ENCODE measurements at regions not wholly inside any gene's neighbourhood (a gene's known extent, or its start where the extent isn't known, plus 50 kb on each side); places are given as distances from the start of the nearest gene placed in this dataset.

- peak; percentile 62 for DNase-seq (ENCODE audit: low spot score)
Measured at GRCh38 chr2:8525582-8526402, 156.1 kb upstream of the ID2 start.

- no peak for DNase-seq (ENCODE audit: low spot score)
Measured at GRCh38 chr2:8526403-8526696, 155.5 kb upstream of the ID2 start.

GRCh38 chr2:8527031-8527430 is 154.8 kb upstream of the ID2 start:
- no peak for DNase-seq (ENCODE audit: low spot score)

GRCh38 chr2:8527676-8528075 is 154.2 kb upstream of the ID2 start:
- no peak for DNase-seq (ENCODE audit: low spot score)

- no peak for DNase-seq (ENCODE audit: low spot score)
Measured at GRCh38 chr2:8528863-8529262, 153.0 kb upstream of the ID2 start.

- no peak for DNase-seq (ENCODE audit: low spot score)
Measured at GRCh38 chr2:8529706-8530277, 152.1 kb upstream of the ID2 start.

- no peak for DNase-seq (ENCODE audit: low spot score)
Measured at GRCh38 chr2:8531481-8531880, 150.4 kb upstream of the ID2 start.

- DNase-seq (ENCODE audit: low spot score) = no peak
Measured at GRCh38 chr2:8532438-8532837, 149.4 kb upstream of the ID2 start.

- DNase-seq (ENCODE audit: low spot score) = no peak
Measured at GRCh38 chr2:8533923-8534322, 147.9 kb upstream of the ID2 start.

- DNase-seq (ENCODE audit: low spot score) = no peak
Measured at GRCh38 chr2:8534386-8534728, 147.5 kb upstream of the ID2 start.

GRCh38 chr2:8534729-8535468 is 147.0 kb upstream of the ID2 start:
- peak; percentile 90 for DNase-seq (ENCODE audit: low spot score)

- DNase-seq (ENCODE audit: low spot score) = no peak
Measured at GRCh38 chr2:8535469-8535795, 146.4 kb upstream of the ID2 start.

GRCh38 chr2:8535821-8536685 is 145.8 kb upstream of the ID2 start:
- no peak for DNase-seq (ENCODE audit: low spot score)

- DNase-seq (ENCODE audit: low spot score) = no peak
Measured at GRCh38 chr2:8536686-8537561, 144.9 kb upstream of the ID2 start.

GRCh38 chr2:8537562-8538155 is 144.2 kb upstream of the ID2 start:
- DNase-seq (ENCODE audit: low spot score) = no peak

- no peak for DNase-seq (ENCODE audit: low spot score)
Measured at GRCh38 chr2:8538531-8538930, 143.3 kb upstream of the ID2 start.

- no peak for DNase-seq (ENCODE audit: low spot score)
Measured at GRCh38 chr2:8538931-8539621, 142.8 kb upstream of the ID2 start.

- no peak for DNase-seq (ENCODE audit: low spot score)
Measured at GRCh38 chr2:8539743-8540551, 141.9 kb upstream of the ID2 start.

GRCh38 chr2:8540552-8541055 is 141.3 kb upstream of the ID2 start:
- no peak for DNase-seq (ENCODE audit: low spot score)

- DNase-seq (ENCODE audit: low spot score) = no peak
Measured at GRCh38 chr2:8541223-8541622, 140.6 kb upstream of the ID2 start.

Data from HuH-7.5 (cell line).